ENCODE measurements at regions not wholly inside any gene's neighbourhood (a gene's known extent, or its start where the extent isn't known, plus 50 kb on each side); places are given as distances from the start of the nearest gene placed in this dataset.

DNA sequence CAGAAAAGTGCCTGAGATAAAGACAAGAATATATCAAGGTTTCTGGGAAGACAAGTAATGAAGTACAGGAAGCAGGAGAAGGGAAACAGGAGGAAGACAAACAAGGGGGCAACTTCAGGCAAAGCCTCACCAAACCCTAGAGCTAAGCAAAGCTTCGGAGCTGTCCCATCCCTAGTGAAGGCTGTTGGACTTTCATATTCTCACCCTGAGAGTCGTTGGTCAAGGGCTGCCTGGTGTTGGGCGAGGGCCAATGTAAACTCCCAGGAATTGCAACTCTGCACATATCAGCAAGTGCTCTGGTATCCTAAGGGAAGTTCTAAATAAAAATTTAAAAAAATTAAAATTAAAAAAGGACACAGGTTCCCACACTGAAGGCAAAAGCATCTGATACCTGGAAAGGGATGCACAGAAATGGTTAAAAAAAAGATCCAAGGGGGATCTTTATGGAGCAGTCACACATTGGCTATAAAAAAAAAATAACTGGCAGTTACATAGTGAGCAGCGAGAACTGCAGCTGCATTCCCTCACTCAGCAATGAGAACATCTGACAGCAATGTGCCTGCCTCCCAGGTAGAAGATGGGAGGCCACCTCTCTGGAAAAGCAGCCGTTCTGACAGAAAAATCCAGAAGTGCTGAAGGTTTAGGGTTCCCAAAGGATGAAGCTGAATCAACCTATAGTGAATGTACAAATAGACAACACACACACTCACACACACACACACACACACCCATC, 304.7 kb downstream of the WDR11 start:
- WGBS, 2 donors (ENCODE audit: low coverage in 1 of 2) = 24 to 34% methylated on average over 5 of the region's 5 CpGs
- H3K27ac ChIP-seq = no peak overlapping the region
- ATAC-seq = no peak
- H3K4me1 ChIP-seq = peaks cover 0 to 20% (median 0%) of the 10 kb centered on the region in 3 donors
- H3K9me3 ChIP-seq = no peaks in the 10 kb centered on the region
- H3K36me3 ChIP-seq = no peaks in the 10 kb centered on the region
- TF ChIP-seq CTCF (IDR thresholded peaks at IDR 0.05) (no peak), POLR2AphosphoS5 (IDR thresholded peaks at IDR 0.05) (no peak), EP300 (IDR thresholded peaks at IDR 0.05) (no peak), POLR2A (IDR thresholded peaks at IDR 0.05) (no peak)
- no peaks in the 10 kb centered on the region for H3K27me3 ChIP-seq
- H3K4me3 ChIP-seq = no peak overlapping the region

GRCh38 chr10:121157998-121158397, 306.8 kb downstream of the WDR11 start:
- H3K27me3 ChIP-seq = no peaks in the 10 kb centered on the region
- no peak for ATAC-seq
- H3K9me3 ChIP-seq = no peaks in the 10 kb centered on the region
- H3K27ac ChIP-seq = no peak overlapping the region
- TF ChIP-seq EP300 (IDR thresholded peaks at IDR 0.05) (no peak), CTCF (IDR thresholded peaks at IDR 0.05) (no peak), POLR2A (IDR thresholded peaks at IDR 0.05) (no peak), POLR2AphosphoS5 (IDR thresholded peaks at IDR 0.05) (no peak)
- H3K4me1 ChIP-seq = peaks cover 0 to 20% (median 0%) of the 10 kb centered on the region in 3 donors
- 21 to 51% methylated on average over 3 to 5 of the region's 6 CpGs for WGBS, 2 donors (ENCODE audit: low coverage in 1 of 2)
- H3K4me3 ChIP-seq = no peak overlapping the region
- no peaks in the 10 kb centered on the region for H3K36me3 ChIP-seq

DNA sequence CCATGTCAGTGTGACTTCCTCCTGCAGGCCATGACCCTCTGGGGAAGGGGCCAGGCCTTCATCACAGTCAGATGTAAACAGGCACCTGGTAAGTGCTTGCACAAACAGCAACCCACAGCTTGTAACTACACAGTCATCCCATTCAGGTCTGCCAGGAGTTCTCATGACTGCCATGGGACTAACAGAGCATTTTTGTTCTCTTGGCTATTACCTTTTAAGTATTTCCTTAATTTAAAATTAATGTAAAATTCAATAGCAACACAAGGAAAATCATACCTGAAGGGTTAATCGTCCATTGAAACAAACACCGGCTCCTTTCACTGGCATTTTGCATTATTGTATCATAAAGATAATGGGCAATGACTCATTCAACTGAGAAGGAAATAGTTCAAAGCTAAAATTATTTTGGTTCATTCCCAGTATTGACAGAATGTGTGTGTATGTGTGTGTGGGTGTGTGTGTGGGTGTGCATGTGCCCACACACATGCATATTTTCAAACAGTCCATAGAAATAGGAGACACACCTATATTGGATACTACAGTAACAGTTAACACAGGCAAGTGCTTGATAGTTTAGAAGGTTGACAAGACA, 307.9 kb downstream of the WDR11 start:
- H3K36me3 ChIP-seq = no peaks in the 10 kb centered on the region
- no peak overlapping the region for H3K4me3 ChIP-seq
- ATAC-seq = no peak
- peaks cover 0 to 20% (median 0%) of the 10 kb centered on the region in 3 donors for H3K4me1 ChIP-seq
- H3K27me3 ChIP-seq = no peaks in the 10 kb centered on the region
- WGBS, 2 donors (ENCODE audit: low coverage in 1 of 2) = 42 to 60% methylated on average over 2 of the region's 2 CpGs
- peaks cover 0 to 3% (median 0%) of the 10 kb centered on the region in 3 donors for H3K9me3 ChIP-seq
- no peak overlapping the region for H3K27ac ChIP-seq
- no peak for TF ChIP-seq POLR2A (IDR thresholded peaks at IDR 0.05)
- TF ChIP-seq EP300 (IDR thresholded peaks at IDR 0.05) = no peak
- no peak for TF ChIP-seq POLR2AphosphoS5 (IDR thresholded peaks at IDR 0.05)

- no peak for ATAC-seq
- Histone ChIP-seq H3K27ac (no peak overlapping the region), H3K4me3 (no peak overlapping the region), H3K4me1 (peaks cover 0 to 16% (median 0%) of the 10 kb centered on the region in 3 donors), H3K27me3 (no peaks in the 10 kb centered on the region), H3K36me3 (no peaks in the 10 kb centered on the region), H3K9me3 (peaks cover 0 to 7% (median 0%) of the 10 kb centered on the region in 3 donors)
- WGBS, 2 donors (ENCODE audit: low coverage in 1 of 2) = 81% methylated on average over 4 of the region's 5 CpGs; no CpG with 5 or more reads in 1 of the 2 donors
- no peak for TF ChIP-seq POLR2A (IDR thresholded peaks at IDR 0.05)
- no peak for TF ChIP-seq CTCF (IDR thresholded peaks at IDR 0.05)
- TF ChIP-seq EP300 (IDR thresholded peaks at IDR 0.05) = no peak
- no peak for TF ChIP-seq POLR2AphosphoS5 (IDR thresholded peaks at IDR 0.05)
Observed at GRCh38 chr10:121159670-121160069, 308.5 kb downstream of the WDR11 start.

- 92 to 96% methylated on average over 3 to 4 of the region's 4 CpGs for WGBS, 2 donors (ENCODE audit: low coverage in 1 of 2)
- H3K36me3 ChIP-seq = no peaks in the 10 kb centered on the region
- no peaks in the 10 kb centered on the region for H3K27me3 ChIP-seq
- H3K9me3 ChIP-seq = peaks cover 0 to 7% (median 0%) of the 10 kb centered on the region in 3 donors
- no peak overlapping the region for H3K27ac ChIP-seq
- ATAC-seq = no peak
- no peak overlapping the region for H3K4me3 ChIP-seq
- peaks cover 0 to 23% (median 0%) of the 10 kb centered on the region in 3 donors for H3K4me1 ChIP-seq
- no peak for TF ChIP-seq EP300 (IDR thresholded peaks at IDR 0.05)
Observed at GRCh38 chr10:121165276-121165675, 314.1 kb downstream of the WDR11 start.

Measured in gastroesophageal sphincter (tissue), 4 donors.